HG02642 (cell line): ENCODE measurements at regions not wholly inside any gene's neighbourhood (a gene's known extent, or its start where the extent isn't known, plus 50 kb on each side); places are given as distances from the start of the nearest gene placed in this dataset.
"Not testable (repeated sequence)": the region's sequence is repeated elsewhere in the genome, so short reads cannot be mapped to it uniquely, and the experiment has no call there.

Source experiments
- ATAC-seq: cut with Tn5 transposase; IDR thresholded peaks from one replicate; pipeline ENCODE4 v1.9.1; 2021; ENCODE audit warnings: mild to moderate bottlenecking; ENCODE audit not compliant: unreplicated experiment, poor library complexity

GRCh38 chr3:152656214-152656971, 178.5 kb upstream of the P2RY1 start:
- no peak for ATAC-seq

GRCh38 chr3:152656972-152657355, 178.0 kb upstream of the P2RY1 start:
- ATAC-seq, result no peak

GRCh38 chr3:152658977-152659720, 175.8 kb upstream of the P2RY1 start:
- no peak for ATAC-seq

- ATAC-seq, result no peak
Observed at GRCh38 chr3:152662157-152662556, 172.8 kb upstream of the P2RY1 start.

- ATAC-seq, result no peak
Observed at GRCh38 chr3:152664766-152665165, 170.2 kb upstream of the P2RY1 start.

- ATAC-seq, result no peak
Observed at GRCh38 chr3:152667267-152667666, 167.7 kb upstream of the P2RY1 start.

GRCh38 chr3:152669560-152669959, 165.4 kb upstream of the P2RY1 start:
- no peak for ATAC-seq

- ATAC-seq, result no peak
Observed at GRCh38 chr3:152671446-152672319, 163.2 kb upstream of the P2RY1 start.

GRCh38 chr3:152672320-152672649, 162.6 kb upstream of the P2RY1 start:
- no peak for ATAC-seq

- no peak for ATAC-seq
Observed at GRCh38 chr3:152676810-152677379, 158.0 kb upstream of the P2RY1 start.

- no peak for ATAC-seq
Observed at GRCh38 chr3:152677491-152677890, 157.4 kb upstream of the P2RY1 start.

GRCh38 chr3:152682477-152682876, 152.5 kb upstream of the P2RY1 start:
- ATAC-seq, result no peak

- no peak for ATAC-seq
Observed at GRCh38 chr3:152683521-152683999, 151.4 kb upstream of the P2RY1 start.

GRCh38 chr3:152684279-152684678, 150.7 kb upstream of the P2RY1 start:
- ATAC-seq, result no peak

- no peak for ATAC-seq
Observed at GRCh38 chr3:152688313-152688712, 146.6 kb upstream of the P2RY1 start.

- not testable (repeated sequence) for ATAC-seq
Observed at GRCh38 chr3:152692326-152692725, 142.6 kb upstream of the P2RY1 start.

- ATAC-seq, result not testable (repeated sequence)
Observed at GRCh38 chr3:152693521-152694250, 141.2 kb upstream of the P2RY1 start.

GRCh38 chr3:152695840-152696239, 139.1 kb upstream of the P2RY1 start:
- no peak for ATAC-seq

- no peak for ATAC-seq
Observed at GRCh38 chr3:152696962-152697361, 138.0 kb upstream of the P2RY1 start.
